Transverse colon (tissue), 3 donors: ENCODE measurements at regions not wholly inside any gene's neighbourhood (a gene's known extent, or its start where the extent isn't known, plus 50 kb on each side); places are given as distances from the start of the nearest gene placed in this dataset.

Experiments
- CTCF ChIP-seq, 5 experiments: fragments of 200-600 bp in 3 of 5; fragments of 450-650 bp in 2 of 5; sonication (generic) in 3 of 5; IDR thresholded peaks; 1 replicate in 2 of 5; 2 replicates in 3 of 5; pipeline ENCODE4 v1.5.1; 2016 to 2017; ENCODE audit warnings: antibody characterized with exemption in 5 of 5, inconsistent platforms in 3 of 5, mild to moderate bottlenecking in 2 of 5, moderate library complexity in 1 of 5
- EP300 ChIP-seq: sonication (generic); formaldehyde crosslinking; IDR thresholded peaks from one replicate; pipeline ENCODE4 v1.6.1; 2017; ENCODE audit warnings: antibody characterized with exemption, low read depth

GRCh38 chr4:127049526-127049925 lies 583.2 kb upstream of the INTU start:
- TF ChIP-seq CTCF (IDR thresholded peaks at IDR 0.05) (no peak), EP300 (no peak)
